Adrenal gland (tissue), 5 donors: ENCODE measurements at regions not wholly inside any gene's neighbourhood (a gene's known extent, or its start where the extent isn't known, plus 50 kb on each side); places are given as distances from the start of the nearest gene placed in this dataset.

Experiments
- POLR2A ChIP-seq, 2 donors: fragments of 450-650 bp; IDR thresholded peaks; one replicate each; pipeline ENCODE4 v1.6.1; 2017; ENCODE audit warnings: antibody characterized with exemption in 2 of 2, mild to moderate bottlenecking in 2 of 2, moderate library complexity in 1 of 2
- TF ChIP-seq, protein P1 (sequence below), 6 experiments: fragments of 450-650 bp in 4 of 6; fragments of 200-600 bp in 2 of 6; sonication (generic) in 1 of 6; IDR thresholded peaks; 1 replicate in 5 of 6; 2 replicates in 1 of 6; pipeline versions ENCODE4 v1.5.1 to v1.8.0; 2016 to 2021; ENCODE audit warnings: antibody characterized with exemption in 6 of 6, mild to moderate bottlenecking in 2 of 6, moderate library complexity in 1 of 6
- donor health status: DM: no; HTN: no; CAD: no.

DNA sequence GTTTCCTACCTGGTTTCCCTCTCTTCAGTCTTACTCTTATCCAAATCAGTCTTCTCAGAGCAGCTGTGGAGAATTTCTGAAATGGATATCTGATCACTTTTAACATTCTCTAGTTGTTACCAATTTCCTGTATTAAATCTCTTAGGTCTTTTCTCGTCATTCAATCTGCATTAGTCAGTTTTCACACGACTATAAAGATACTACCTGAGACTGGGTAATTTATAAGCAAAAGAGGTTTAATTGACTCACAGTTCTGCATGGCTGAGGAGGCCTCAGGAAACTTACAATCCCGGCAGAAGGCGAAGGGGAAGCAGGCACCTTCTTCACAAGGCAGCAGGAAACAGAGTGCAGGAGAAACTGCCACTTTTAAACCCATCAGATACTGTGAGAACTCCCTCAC is 444.8 kb downstream of the GATA3 start:
- TF ChIP-seq, protein P1, sequence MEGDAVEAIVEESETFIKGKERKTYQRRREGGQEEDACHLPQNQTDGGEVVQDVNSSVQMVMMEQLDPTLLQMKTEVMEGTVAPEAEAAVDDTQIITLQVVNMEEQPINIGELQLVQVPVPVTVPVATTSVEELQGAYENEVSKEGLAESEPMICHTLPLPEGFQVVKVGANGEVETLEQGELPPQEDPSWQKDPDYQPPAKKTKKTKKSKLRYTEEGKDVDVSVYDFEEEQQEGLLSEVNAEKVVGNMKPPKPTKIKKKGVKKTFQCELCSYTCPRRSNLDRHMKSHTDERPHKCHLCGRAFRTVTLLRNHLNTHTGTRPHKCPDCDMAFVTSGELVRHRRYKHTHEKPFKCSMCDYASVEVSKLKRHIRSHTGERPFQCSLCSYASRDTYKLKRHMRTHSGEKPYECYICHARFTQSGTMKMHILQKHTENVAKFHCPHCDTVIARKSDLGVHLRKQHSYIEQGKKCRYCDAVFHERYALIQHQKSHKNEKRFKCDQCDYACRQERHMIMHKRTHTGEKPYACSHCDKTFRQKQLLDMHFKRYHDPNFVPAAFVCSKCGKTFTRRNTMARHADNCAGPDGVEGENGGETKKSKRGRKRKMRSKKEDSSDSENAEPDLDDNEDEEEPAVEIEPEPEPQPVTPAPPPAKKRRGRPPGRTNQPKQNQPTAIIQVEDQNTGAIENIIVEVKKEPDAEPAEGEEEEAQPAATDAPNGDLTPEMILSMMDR (IDR thresholded peaks at IDR 0.05), result no peak
- no peak for TF ChIP-seq POLR2A (IDR thresholded peaks at IDR 0.05)
